Retinal pigment epithelial cell (primary cell): ENCODE measurements at regions not wholly inside any gene's neighbourhood (a gene's known extent, or its start where the extent isn't known, plus 50 kb on each side); places are given as distances from the start of the nearest gene placed in this dataset.

ENCODE experiments used
- DNase-seq: peaks from one replicate; pipeline ENCODE4 v3.0.0-alpha.2; 2010; ENCODE audit warnings: low read depth
- H3K4me3 ChIP-seq: 2 replicates; pipeline ENCODE4 v1.5.1; 2011; ENCODE audit warnings: mild to moderate bottlenecking, low read length, control low read depth, moderate library complexity
- TF ChIP-seq, protein P1 (sequence below): conservative IDR thresholded peaks from 2 replicates; pipeline ENCODE4 v1.5.1; 2011; ENCODE audit warnings: low read depth, low read length, control low read depth, inconsistent platforms

DNA sequence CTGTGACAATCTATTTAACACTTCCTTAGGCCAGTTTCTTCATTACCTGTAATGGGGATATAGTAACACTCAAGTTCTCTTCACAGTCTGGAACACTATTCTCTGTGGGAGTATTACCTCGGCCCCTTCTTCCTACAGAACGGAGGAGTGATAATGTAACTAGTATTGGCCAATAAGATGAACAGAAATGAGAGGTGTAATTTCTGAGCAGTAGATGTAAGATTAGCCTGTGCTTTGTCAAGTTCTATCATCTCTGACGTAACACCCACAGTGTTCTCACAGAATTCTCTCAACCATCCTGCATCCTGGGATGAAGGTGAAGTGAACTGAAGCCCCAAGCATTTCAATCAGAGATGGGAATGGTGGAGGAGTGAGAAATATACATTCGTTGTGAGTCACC, 65.2 kb upstream of the TOP3B start:
- DNase-seq: no peak
- TF ChIP-seq, protein P1, sequence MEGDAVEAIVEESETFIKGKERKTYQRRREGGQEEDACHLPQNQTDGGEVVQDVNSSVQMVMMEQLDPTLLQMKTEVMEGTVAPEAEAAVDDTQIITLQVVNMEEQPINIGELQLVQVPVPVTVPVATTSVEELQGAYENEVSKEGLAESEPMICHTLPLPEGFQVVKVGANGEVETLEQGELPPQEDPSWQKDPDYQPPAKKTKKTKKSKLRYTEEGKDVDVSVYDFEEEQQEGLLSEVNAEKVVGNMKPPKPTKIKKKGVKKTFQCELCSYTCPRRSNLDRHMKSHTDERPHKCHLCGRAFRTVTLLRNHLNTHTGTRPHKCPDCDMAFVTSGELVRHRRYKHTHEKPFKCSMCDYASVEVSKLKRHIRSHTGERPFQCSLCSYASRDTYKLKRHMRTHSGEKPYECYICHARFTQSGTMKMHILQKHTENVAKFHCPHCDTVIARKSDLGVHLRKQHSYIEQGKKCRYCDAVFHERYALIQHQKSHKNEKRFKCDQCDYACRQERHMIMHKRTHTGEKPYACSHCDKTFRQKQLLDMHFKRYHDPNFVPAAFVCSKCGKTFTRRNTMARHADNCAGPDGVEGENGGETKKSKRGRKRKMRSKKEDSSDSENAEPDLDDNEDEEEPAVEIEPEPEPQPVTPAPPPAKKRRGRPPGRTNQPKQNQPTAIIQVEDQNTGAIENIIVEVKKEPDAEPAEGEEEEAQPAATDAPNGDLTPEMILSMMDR: no peak
- no peak overlapping the region for H3K4me3 ChIP-seq

DNA sequence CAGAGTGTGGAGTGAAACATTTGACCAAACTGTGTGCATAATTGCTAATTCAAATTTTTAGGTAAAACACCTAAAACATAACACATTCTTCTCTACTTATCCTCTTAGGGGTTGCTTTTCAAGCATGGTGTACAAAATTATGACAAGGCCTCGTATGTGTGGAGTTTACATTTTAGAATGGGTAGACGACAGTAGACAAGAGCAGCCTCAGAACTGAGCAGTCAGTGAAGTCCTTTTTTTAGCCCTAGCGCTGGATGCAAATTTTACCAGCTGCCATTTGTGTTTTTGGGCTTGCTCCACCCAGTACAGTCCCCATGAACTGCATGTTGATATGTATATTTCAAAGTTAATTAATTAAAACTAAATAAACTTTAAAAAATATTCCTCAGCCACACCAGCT, 64.7 kb upstream of the TOP3B start:
- no peak for DNase-seq
- no peak overlapping the region for H3K4me3 ChIP-seq
- TF ChIP-seq, protein P1: no peak

DNA sequence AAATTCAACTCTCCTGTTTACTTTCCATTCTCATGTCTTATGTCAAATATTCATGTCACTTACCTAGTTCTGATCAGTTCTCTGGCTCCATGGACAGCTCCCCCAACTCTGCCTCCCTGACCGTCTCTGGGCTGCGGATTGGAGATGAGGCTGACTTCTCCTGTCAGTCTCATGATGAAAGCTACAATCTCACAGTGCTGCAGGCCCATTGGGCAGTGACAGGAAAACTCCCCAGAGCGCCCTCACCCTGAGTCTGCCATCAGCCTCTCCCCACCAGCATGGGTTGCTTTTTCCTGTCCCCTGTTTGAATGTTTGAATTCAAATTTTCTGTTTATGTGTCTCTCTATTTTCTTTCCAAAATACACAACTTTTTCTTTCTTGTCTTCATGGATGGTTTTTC, 63.8 kb upstream of the TOP3B start:
- TF ChIP-seq, protein P1: no peak
- no peak overlapping the region for H3K4me3 ChIP-seq
- DNase-seq: no peak

DNA sequence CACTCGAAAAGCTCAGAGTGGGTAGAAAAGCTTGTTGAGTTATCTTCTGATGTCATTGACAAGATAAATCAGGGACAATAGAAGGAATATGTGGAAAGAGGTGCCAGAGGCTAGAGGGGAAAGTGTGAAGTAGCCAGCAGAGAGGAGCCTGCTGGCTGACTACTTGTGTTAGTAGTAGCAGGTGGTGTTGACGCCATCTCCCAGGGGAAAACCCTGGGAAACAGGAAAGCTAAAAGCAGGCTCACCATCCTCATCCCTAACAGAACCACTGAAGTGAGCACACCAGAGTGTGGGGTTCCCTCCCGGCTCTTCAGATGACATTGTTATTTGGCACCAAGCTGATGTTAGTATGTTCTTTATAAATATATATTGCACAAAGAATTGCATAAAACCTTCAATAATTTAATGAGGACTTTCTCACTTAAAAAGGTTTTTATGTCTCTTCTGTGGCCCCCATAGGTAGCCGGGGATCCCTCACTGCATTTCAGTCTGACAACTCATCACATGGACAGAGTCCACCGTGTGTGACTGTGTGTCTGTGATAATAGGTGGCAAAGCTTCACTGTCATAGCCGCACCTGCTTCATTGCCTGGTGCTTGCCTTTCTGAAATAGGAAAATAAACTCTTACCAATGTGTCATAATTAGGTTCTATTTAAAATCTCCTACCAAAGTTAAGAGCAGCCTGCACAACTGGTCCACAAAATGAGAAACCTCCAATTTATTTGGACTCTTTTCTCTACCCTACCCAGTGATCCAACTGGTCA, 63.2 kb upstream of the TOP3B start:
- TF ChIP-seq, protein P1: no peak
- DNase-seq: no peak
- no peak overlapping the region for H3K4me3 ChIP-seq

DNA sequence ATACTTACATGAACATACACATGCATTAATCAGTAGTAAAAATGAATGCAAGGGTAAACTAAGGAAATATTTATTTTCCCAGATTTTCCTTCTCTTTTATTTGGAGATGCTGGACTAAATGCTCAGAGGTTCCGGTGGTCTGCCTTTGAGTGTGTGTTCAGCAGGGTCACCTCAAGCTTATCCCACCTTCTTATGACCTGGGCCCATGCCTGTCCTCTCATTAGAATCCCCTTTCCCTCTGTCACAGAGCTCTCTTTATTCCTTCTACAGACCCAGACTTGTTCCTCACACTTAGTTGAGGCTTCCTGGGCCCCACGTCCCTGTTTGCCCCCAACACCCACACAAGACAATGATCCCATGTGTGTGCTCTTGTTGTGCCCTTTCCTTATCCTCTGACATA, 61.6 kb upstream of the TOP3B start:
- no peak overlapping the region for H3K4me3 ChIP-seq
- no peak for DNase-seq

DNA sequence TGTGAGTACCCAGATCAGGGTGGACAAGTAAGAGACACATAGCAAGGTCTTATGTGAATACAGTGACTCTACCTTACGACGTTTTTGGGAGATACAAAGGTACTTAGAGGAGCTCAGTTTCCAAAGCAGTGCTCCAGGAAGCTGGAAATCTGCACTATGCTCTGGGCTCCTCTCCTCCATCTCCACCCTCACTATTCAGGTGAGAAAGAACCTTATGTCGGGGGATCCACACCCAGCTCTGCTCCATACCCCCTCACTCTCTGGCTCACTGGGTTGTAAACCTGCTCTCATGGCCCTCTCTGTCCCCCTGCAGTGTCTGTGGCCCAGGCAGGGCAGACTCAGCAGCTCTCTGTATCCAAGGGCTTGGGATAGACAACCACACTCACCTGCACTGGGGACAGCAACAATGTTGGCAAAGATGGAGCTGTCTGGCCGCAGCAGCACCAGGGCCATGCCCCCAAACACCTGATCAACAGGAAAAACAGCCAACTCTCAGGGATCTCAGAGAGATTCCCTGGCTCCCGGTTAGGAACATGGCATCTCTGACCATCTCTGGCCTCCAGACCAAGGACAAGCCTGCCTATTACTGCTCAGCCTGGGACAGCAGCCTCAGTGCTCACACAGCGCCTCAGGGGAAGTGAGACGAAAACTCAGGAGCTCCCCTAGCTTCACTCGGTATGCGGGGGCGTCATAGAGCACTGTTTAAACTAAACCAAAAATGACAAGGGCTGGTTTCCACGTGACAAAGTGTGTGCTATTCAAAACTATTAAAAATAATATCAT, 60.9 kb upstream of the TOP3B start:
- TF ChIP-seq, protein P1: no peak
- no peak overlapping the region for H3K4me3 ChIP-seq
- DNase-seq: no peak

More for the DNA sequence above, 61.6 kb upstream of the TOP3B start:
- TF ChIP-seq, protein P1: no peak
